H1 (cell line): ENCODE measurements at regions not wholly inside any gene's neighbourhood (a gene's known extent, or its start where the extent isn't known, plus 50 kb on each side); places are given as distances from the start of the nearest gene placed in this dataset.
"Not testable (repeated sequence)": the region's sequence is repeated elsewhere in the genome, so short reads cannot be mapped to it uniquely, and the experiment has no call there.

Source experiments
- CTCF ChIA-PET: fragments of 300-600 bp; sonication (Branson Sonifier 250); formaldehyde crosslinking; loops from one replicate; lab custom pipeline; 2021; ENCODE audit not compliant: partially characterized antibody; lab: Charles Lee
- POLR2A ChIA-PET: fragments of 300-600 bp; sonication (Branson Sonifier 250); formaldehyde crosslinking; loops from one replicate; lab custom pipeline; 2021; ENCODE audit warnings: inconsistent platforms; ENCODE audit not compliant: partially characterized antibody; lab: Charles Lee
- DNase-seq, 2 experiments: peaks; one replicate each; pipeline versions ENCODE4 v3.0.0 to v3.0.0-alpha.2; 2010 to 2022; ENCODE audit warnings: low spot score in 2 of 2, low read depth in 1 of 2, mixed read lengths in 1 of 2
- FAIRE-seq: peaks from 2 replicates; lab custom pipeline; 2011; peaks lifted over from hg19 to GRCh38; lab: Jason Lieb, UNC
- H2AFZ ChIP-seq: 2 replicates; pipeline ENCODE4 v1.8.1; 2012; ENCODE audit warnings: low read length, inconsistent platforms
- H2AK5ac ChIP-seq: 2 replicates; pipeline ENCODE4 v1.6.1; 2013; ENCODE audit warnings: low read depth, low read length
- H2BK120ac ChIP-seq: replicated peaks from 2 replicates; pipeline ENCODE3; 2013; ENCODE audit warnings: low read depth, low read length, inconsistent platforms
- H2BK12ac ChIP-seq: 2 replicates; pipeline ENCODE4 v1.6.1; 2013; ENCODE audit warnings: low read depth, low read length
- H2BK15ac ChIP-seq: 2 replicates; pipeline ENCODE4 v1.6.1; 2013; ENCODE audit warnings: low read length
- H2BK20ac ChIP-seq: 2 replicates; pipeline ENCODE4 v1.6.1; 2013; ENCODE audit warnings: low read length
- H2BK5ac ChIP-seq: 2 replicates; pipeline ENCODE4 v1.6.1; 2013; ENCODE audit warnings: low read depth, low read length
- H3K14ac ChIP-seq: 2 replicates; pipeline ENCODE4 v1.6.1; 2013; ENCODE audit warnings: inconsistent platforms; ENCODE audit not compliant: insufficient read length
- H3K18ac ChIP-seq: 2 replicates; pipeline ENCODE4 v1.6.1; 2013; ENCODE audit warnings: low read length; ENCODE audit errors: extremely low read depth
- H3K23ac ChIP-seq: 2 replicates; pipeline ENCODE4 v1.6.1; 2013; ENCODE audit warnings: inconsistent platforms; ENCODE audit not compliant: insufficient read length
- H3K23me2 ChIP-seq: 2 replicates; pipeline ENCODE4 v1.6.1; 2013; ENCODE audit warnings: low read depth, low read length
- H3K27ac ChIP-seq: 2 replicates; pipeline ENCODE4 v1.6.1; 2011; ENCODE audit warnings: low read depth, low read length, inconsistent platforms
- H3K27me3 ChIP-seq, 4 experiments: replicated peaks in 1 of 4; 1 replicate in 1 of 4; 2 replicates in 3 of 4; pipeline versions ENCODE4 v1.6.1 to v1.8.1; 2011 to 2013; ENCODE audit warnings: low read length in 3 of 4, mild to moderate bottlenecking in 3 of 4, inconsistent platforms in 2 of 4, mixed read lengths in 2 of 4, moderate library complexity in 1 of 4; ENCODE audit not compliant: control insufficient read depth in 3 of 4, insufficient read depth in 3 of 4; ENCODE audit errors: extremely low read depth in 1 of 4
- H3K36me3 ChIP-seq, 4 experiments: 2 replicates each; pipeline versions ENCODE4 v1.6.1 to v1.8.1; 2011 to 2013; ENCODE audit warnings: mild to moderate bottlenecking in 4 of 4, low read length in 3 of 4, moderate library complexity in 2 of 4, control low read depth in 1 of 4, inconsistent platforms in 1 of 4; ENCODE audit not compliant: insufficient read depth in 4 of 4, control insufficient read depth in 2 of 4
- H3K4ac ChIP-seq: replicated peaks from 2 replicates; pipeline ENCODE3; 2013; ENCODE audit warnings: low read length, low read depth, mixed read lengths, inconsistent platforms; ENCODE audit not compliant: insufficient read length
- H3K4me1 ChIP-seq, 4 experiments: replicated peaks in 1 of 4; 1 replicate in 1 of 4; 2 replicates in 3 of 4; pipeline versions ENCODE4 v1.6.1 to v1.8.1; 2011 to 2013; ENCODE audit warnings: low read length in 3 of 4, inconsistent platforms in 2 of 4, mixed read lengths in 1 of 4; ENCODE audit not compliant: insufficient read depth in 4 of 4, control insufficient read depth in 3 of 4
- H3K4me2 ChIP-seq, 2 experiments: 2 replicates each; pipeline versions ENCODE4 v1.6.1 to v1.8.1; 2011 to 2013; ENCODE audit warnings: low read depth in 2 of 2, low read length in 2 of 2, control low read depth in 1 of 2, inconsistent platforms in 1 of 2, mild to moderate bottlenecking in 1 of 2; ENCODE audit not compliant: insufficient read depth in 1 of 2
- H3K4me3 ChIP-seq, 4 experiments: fragments of 200-600, 300-600 bp in 1 of 4; sonication (generic), shearing (Covaris generic), sonication (Bioruptor Twin) in 1 of 4; 2 replicates each; pipeline versions ENCODE4 v1.5.1 to v1.8.1; 2011 to 2016; ENCODE audit warnings: low read length in 4 of 4, low read depth in 3 of 4, control low read depth in 2 of 4, inconsistent platforms in 2 of 4, mild to moderate bottlenecking in 2 of 4, mixed read lengths in 1 of 4, moderate library complexity in 1 of 4; ENCODE audit not compliant: insufficient read depth in 2 of 4; ENCODE audit errors: extremely low read depth in 1 of 4
- H3K56ac ChIP-seq: replicated peaks from 2 replicates; pipeline ENCODE3; 2013; ENCODE audit warnings: low read depth, mild to moderate bottlenecking, mixed read lengths, low read length, inconsistent platforms; ENCODE audit not compliant: insufficient read length
- H3K79me1 ChIP-seq: 2 replicates; pipeline ENCODE4 v1.6.1; 2013; ENCODE audit warnings: low read depth, low read length, control low read depth
- H3K79me2 ChIP-seq, 2 experiments: 2 replicates each; pipeline versions ENCODE4 v1.6.1 to v1.8.1; 2012 to 2013; ENCODE audit warnings: low read length in 2 of 2, mild to moderate bottlenecking in 2 of 2, inconsistent platforms in 1 of 2; ENCODE audit not compliant: insufficient read depth in 2 of 2, control insufficient read depth in 1 of 2
- H3K9ac ChIP-seq, 4 experiments: replicated peaks in 1 of 4; 1 replicate in 1 of 4; 2 replicates in 3 of 4; pipeline versions ENCODE4 v1.6.1 to v1.8.1; 2011 to 2013; ENCODE audit warnings: low read depth in 3 of 4, low read length in 3 of 4, control low read depth in 2 of 4, mild to moderate bottlenecking in 2 of 4, moderate library complexity in 2 of 4, inconsistent platforms in 1 of 4; ENCODE audit errors: extremely low read depth in 1 of 4
- H3K9me3 ChIP-seq, 2 experiments: 2 replicates each; pipeline versions ENCODE4 v1.6.1 to v1.8.1; 2012 to 2013; ENCODE audit warnings: mild to moderate bottlenecking in 2 of 2, moderate library complexity in 2 of 2, control low read depth in 1 of 2, inconsistent platforms in 1 of 2, low read depth in 1 of 2, low read length in 1 of 2, mixed read lengths in 1 of 2; ENCODE audit not compliant: insufficient read depth in 2 of 2
- H4K20me1 ChIP-seq, 2 experiments: replicated peaks in 1 of 2; 2 replicates each; pipeline versions ENCODE3 to v1.8.1; 2011 to 2013; ENCODE audit warnings: inconsistent platforms in 2 of 2, low read length in 2 of 2, mild to moderate bottlenecking in 1 of 2; ENCODE audit not compliant: insufficient read depth in 2 of 2, control insufficient read depth in 1 of 2
- H4K5ac ChIP-seq: 2 replicates; pipeline ENCODE4 v1.6.1; 2013; ENCODE audit warnings: low read length, low read depth, mixed read lengths, inconsistent platforms; ENCODE audit not compliant: insufficient read length
- H4K8ac ChIP-seq: 2 replicates; pipeline ENCODE4 v1.8.0; 2013; ENCODE audit warnings: mild to moderate bottlenecking, moderate library complexity, low read length, inconsistent platforms; ENCODE audit not compliant: insufficient read depth; ENCODE audit errors: extremely low read depth
- H4K91ac ChIP-seq: replicated peaks from 2 replicates; pipeline ENCODE3; 2013; ENCODE audit warnings: low read length, mixed read lengths, inconsistent platforms; ENCODE audit not compliant: insufficient read length
- WGBS, 2 experiments: shearing (Covaris generic) in 1 of 2; methylation state at CpG; one replicate each; pipeline versions ENCODE4 v1.1.6 to v1.1.7; 2013 to 2015; ENCODE audit warnings: low lambda C conversion rate in 2 of 2, mixed read lengths in 2 of 2, inconsistent platforms in 1 of 2, low coverage in 1 of 2, missing lambda C conversion rate in 1 of 2; ENCODE audit not compliant: insufficient replicate concordance in 2 of 2, insufficient coverage in 1 of 2, insufficient read length in 1 of 2; ENCODE audit errors: extremely low coverage in 1 of 2, missing lambda C conversion rate in 1 of 2; 5-methylcytosine and 5-hydroxymethylcytosine counted together

- not testable (repeated sequence) for H3K4ac ChIP-seq, H3K4me2 ChIP-seq
- 90% methylated on average over 10 of the region's 10 CpGs; no CpG with 5 or more reads in 1 of the 2 experiments for WGBS, 2 experiments
These were observed 690.7 kb upstream of the SLC35B3 start for GRCh38 chr6:9126034-9126433.

More at GRCh38 chr6:9126034-9126433, 690.7 kb upstream of the SLC35B3 start:
- H3K4me3 ChIP-seq, H3K18ac ChIP-seq, H2BK5ac ChIP-seq, H3K9me3 ChIP-seq, H3K23me2 ChIP-seq, H3K14ac ChIP-seq, H3K4me1 ChIP-seq, H3K23ac ChIP-seq, H3K9ac ChIP-seq, H3K79me2 ChIP-seq, H3K27ac ChIP-seq, H2BK15ac ChIP-seq, POLR2A ChIA-PET, H2BK120ac ChIP-seq, DNase-seq, H2AK5ac ChIP-seq, H3K27me3 ChIP-seq, H4K8ac ChIP-seq, H2BK12ac ChIP-seq, H2AFZ ChIP-seq, H3K36me3 ChIP-seq, H3K56ac ChIP-seq, H4K91ac ChIP-seq, H2BK20ac ChIP-seq, FAIRE-seq, H4K20me1 ChIP-seq, CTCF ChIA-PET, H4K5ac ChIP-seq, H3K79me1 ChIP-seq: not testable (repeated sequence)
